MCF 10A (cell line): ENCODE measurements at regions not wholly inside any gene's neighbourhood (a gene's known extent, or its start where the extent isn't known, plus 50 kb on each side); places are given as distances from the start of the nearest gene placed in this dataset.

Source experiments
- BruUV-seq: library from RNA; stranded (reverse); fragments of 400-500 nt; replicated peaks from 2 replicates; lab custom pipeline; 2021; lab: Mats Ljungman, UMichigan
- CTCF ChIA-PET: fragments of 300-600 bp; sonication (Branson Sonifier 250); formaldehyde crosslinking; extraction: SDS; loops from one replicate; lab custom pipeline; 2021; ENCODE audit warnings: antibody characterized with exemption, inconsistent platforms; lab: Yijun Ruan, JAX
- POLR2A ChIA-PET: fragments of 300-600, 350-650 bp; sonication (Branson Sonifier 250); formaldehyde crosslinking; extraction: SDS; loops from one replicate; lab custom pipeline; 2020; ENCODE audit warnings: antibody characterized with exemption, inconsistent platforms; lab: Yijun Ruan, JAX
- DNase-seq: peaks from one replicate; pipeline ENCODE4 v3.0.0-alpha.2; 2018; ENCODE audit not compliant: unreplicated experiment
- H3K27ac Mint-ChIP-seq: one replicate; pipeline ENCODE4 v1.8.0; 2022; ENCODE audit warnings: mild to moderate bottlenecking, low read depth, mixed read lengths; ENCODE audit not compliant: unreplicated experiment
- H3K27me3 Mint-ChIP-seq: one replicate; pipeline ENCODE4 v1.8.0; 2022; ENCODE audit warnings: mixed read lengths; ENCODE audit not compliant: insufficient read depth, unreplicated experiment
- H3K36me3 Mint-ChIP-seq: one replicate; pipeline ENCODE4 v1.8.0; 2022; ENCODE audit warnings: mild to moderate bottlenecking, moderate library complexity, mixed read lengths; ENCODE audit not compliant: insufficient read depth, unreplicated experiment
- H3K4me1 Mint-ChIP-seq: one replicate; pipeline ENCODE4 v1.8.0; 2022; ENCODE audit warnings: mixed read lengths; ENCODE audit not compliant: insufficient read depth, unreplicated experiment
- H3K4me3 Mint-ChIP-seq: one replicate; pipeline ENCODE4 v1.8.0; 2022; ENCODE audit warnings: mild to moderate bottlenecking, moderate library complexity, mixed read lengths; ENCODE audit not compliant: unreplicated experiment
- H3K9me3 Mint-ChIP-seq: one replicate; pipeline ENCODE4 v1.8.0; 2022; ENCODE audit warnings: mixed read lengths; ENCODE audit not compliant: unreplicated experiment
- CTCF ChIP-seq: fragments of 200-600 bp; IDR thresholded peaks from one replicate; pipeline ENCODE4 v1.8.0; 2022; ENCODE audit warnings: antibody characterized with exemption, mild to moderate bottlenecking; ENCODE audit not compliant: unreplicated experiment
- intact Hi-C: fragments of 100-400 bp; cut with micrococcal nuclease; formaldehyde crosslinking; loops from 2 replicates; pipeline ENCODE4 v1.14.1; 2022

- BruUV-seq = no TSS peak
- Mint-ChIP-seq H3K4me3 (no peak overlapping the region), H3K27ac (no peak overlapping the region), H3K4me1 (no peaks in the 10 kb centered on the region), H3K27me3 (peaks cover under 1% of the 10 kb centered on the region), H3K9me3 (no peaks in the 10 kb centered on the region), H3K36me3 (no peaks in the 10 kb centered on the region)
- intact Hi-C loops = no loop called here
- no peak for DNase-seq
- TF ChIP-seq CTCF = no peak
- POLR2A ChIA-PET = no interaction called here
- CTCF ChIA-PET = no interaction called here
These were observed 175.9 kb upstream of the RBM19 start for GRCh38 chr12:114141921-114142564.

- DNase-seq = no peak
- ChIA-PET POLR2A (interaction anchor here (0.6 kb wide), 1 partner anchor 616 kb away, joined by 3 read pairs; no protein-coding TSS in a partner anchor), CTCF (interaction anchor here (0.5 to 1.0 kb wide), 3 partner anchors 18 to 1005 kb away, joined by 3 read pairs; no protein-coding TSS in a partner anchor)
- intact Hi-C loops = no loop called here
- H3K36me3 Mint-ChIP-seq = no peaks in the 10 kb centered on the region
- peaks cover 10% of the 10 kb centered on the region for H3K27me3 Mint-ChIP-seq
- no peaks in the 10 kb centered on the region for H3K4me1 Mint-ChIP-seq
- H3K4me3 Mint-ChIP-seq = no peak overlapping the region
- H3K27ac Mint-ChIP-seq = no peak overlapping the region
- no peak for TF ChIP-seq CTCF
- BruUV-seq = no TSS peak
- H3K9me3 Mint-ChIP-seq = no peaks in the 10 kb centered on the region
These were observed 174.5 kb upstream of the RBM19 start for GRCh38 chr12:114140576-114140975.

GRCh38 chr12:114136631-114137030 lies 170.5 kb upstream of the RBM19 start:
- no TSS peak for BruUV-seq
- intact Hi-C loops = no loop called here
- Mint-ChIP-seq H3K27ac (no peak overlapping the region), H3K9me3 (no peaks in the 10 kb centered on the region), H3K4me1 (no peaks in the 10 kb centered on the region), H3K4me3 (no peak overlapping the region), H3K36me3 (no peaks in the 10 kb centered on the region), H3K27me3 (peaks cover 10% of the 10 kb centered on the region)
- TF ChIP-seq CTCF = no peak
- ChIA-PET POLR2A (no interaction called here), CTCF (interaction anchor here (1.6 kb wide), 1 partner anchor 9 kb away, joined by 4 read pairs; no protein-coding TSS in a partner anchor)
- DNase-seq = no peak

- no peak overlapping the region for H3K4me3 Mint-ChIP-seq
- intact Hi-C loops = no loop called here
- no peak for TF ChIP-seq CTCF
- peaks cover 10% of the 10 kb centered on the region for H3K27me3 Mint-ChIP-seq
- BruUV-seq = no TSS peak
- peaks cover 7% of the 10 kb centered on the region for H3K9me3 Mint-ChIP-seq
- no peak overlapping the region for H3K27ac Mint-ChIP-seq
- DNase-seq = no peak
- no peaks in the 10 kb centered on the region for H3K4me1 Mint-ChIP-seq
- H3K36me3 Mint-ChIP-seq = no peaks in the 10 kb centered on the region
- ChIA-PET POLR2A (no interaction called here), CTCF (no interaction called here)
These were observed 168.8 kb upstream of the RBM19 start for GRCh38 chr12:114134922-114135321.
